GM12878 (cell line): ENCODE measurements at regions not wholly inside any gene's neighbourhood (a gene's known extent, or its start where the extent isn't known, plus 50 kb on each side); places are given as distances from the start of the nearest gene placed in this dataset.

Experiments used
- ATAC-seq: fragments of 200-7000 bp; cut with Tn5 transposase; 3 replicates; pipeline ENCODE4 v1.9.1; 2020; ENCODE audit warnings: mild to moderate bottlenecking, moderate library complexity
- BruUV-seq: library from RNA; stranded (reverse); fragments of 400-500 nt; replicated peaks from 2 replicates; lab custom pipeline; 2021; lab: Mats Ljungman, UMichigan
- CTCF ChIA-PET: fragments of 300-600 bp; sonication (Branson Sonifier 250); formaldehyde crosslinking; extraction: SDS; loops from one replicate; lab custom pipeline; 2021; ENCODE audit warnings: inconsistent platforms; lab: Yijun Ruan, JAX
- POLR2A ChIA-PET: fragments of 350-600 bp; formaldehyde crosslinking; extraction: SDS; loops from one replicate; lab custom pipeline; 2021; ENCODE audit warnings: inconsistent platforms; lab: Charles Lee
- RAD21 ChIA-PET: fragments of 300-600 bp; sonication (Branson Sonifier 250); formaldehyde crosslinking; loops from one replicate; lab custom pipeline; 2023; ENCODE audit warnings: antibody characterized with exemption; ENCODE audit not compliant: unreplicated experiment; lab: Charles Lee
- SMC1A ChIA-PET: fragments of 300-600 bp; sonication (Branson Sonifier 250); formaldehyde crosslinking; loops from one replicate; lab custom pipeline; 2023; ENCODE audit not compliant: unreplicated experiment, uncharacterized antibody; lab: Charles Lee
- DNase-seq: peaks from one replicate; pipeline ENCODE4 v3.0.0-alpha.2; 2011; ENCODE audit warnings: low read depth, low spot score
- FAIRE-seq: peaks from 3 replicates; lab custom pipeline; 2011; peaks lifted over from hg19 to GRCh38; lab: Jason Lieb, UNC
- H2AFZ ChIP-seq: 2 replicates; pipeline ENCODE4 v1.6.0; 2011; ENCODE audit warnings: low read depth, low read length, control low read depth; ENCODE audit not compliant: control insufficient read depth
- H3K27ac ChIP-seq: 2 replicates; pipeline ENCODE4 v1.5.1; 2011; ENCODE audit warnings: control low read depth; ENCODE audit not compliant: control insufficient read depth, insufficient read depth
- H3K27me3 ChIP-seq, 2 experiments: replicated peaks in 1 of 2; 2 replicates each; pipeline versions ENCODE4 v1.6.0 to v1.6.1; 2011; ENCODE audit warnings: low read length in 1 of 2; ENCODE audit not compliant: control insufficient read depth in 2 of 2, insufficient read depth in 2 of 2
- H3K36me3 ChIP-seq, 2 experiments: 2 replicates each; pipeline ENCODE4 v1.5.1; 2011; ENCODE audit warnings: low read length in 1 of 2; ENCODE audit not compliant: control insufficient read depth in 2 of 2, insufficient read depth in 2 of 2
- H3K4me1 ChIP-seq: 2 replicates; pipeline ENCODE4 v1.6.1; 2011; ENCODE audit warnings: mild to moderate bottlenecking, low read length, moderate library complexity, mixed read lengths; ENCODE audit not compliant: control insufficient read depth, insufficient read depth
- H3K4me2 ChIP-seq: 2 replicates; pipeline ENCODE4 v1.6.0; 2011; ENCODE audit warnings: control low read depth; ENCODE audit not compliant: control insufficient read depth, insufficient read depth
- H3K4me3 ChIP-seq: fragments of 200-600 bp; sonication (generic); 2 replicates; pipeline ENCODE4 v1.5.1; 2016
- H3K79me2 ChIP-seq: 2 replicates; pipeline ENCODE4 v1.6.0; 2011; ENCODE audit warnings: low read length; ENCODE audit not compliant: control insufficient read depth, insufficient read depth
- H3K9ac ChIP-seq: 2 replicates; pipeline ENCODE4 v1.8.0; 2011; ENCODE audit warnings: low read length, control low read depth, mixed read lengths; ENCODE audit not compliant: control insufficient read depth, insufficient read depth
- H3K9me3 ChIP-seq: replicated peaks from 3 replicates; pipeline ENCODE4 v1.5.1; 2011; ENCODE audit warnings: mild to moderate bottlenecking, low read length; ENCODE audit not compliant: control insufficient read depth, insufficient read depth
- H4K20me1 ChIP-seq: 2 replicates; pipeline ENCODE4 v1.6.0; 2011; ENCODE audit not compliant: control insufficient read depth, insufficient read depth
- CREB1 ChIP-seq: IDR thresholded peaks from 2 replicates; pipeline ENCODE4 v1.6.1; 2012; ENCODE audit warnings: low read depth, mild to moderate bottlenecking, inconsistent platforms
- E2F4 ChIP-seq: IDR thresholded peaks from 2 replicates; pipeline ENCODE4 v1.6.1; 2012; ENCODE audit warnings: low read depth, low read length, improper control_type of control experiment
- E2F8 ChIP-seq: fragments of 450-650 bp; IDR thresholded peaks from 2 replicates; pipeline ENCODE4 v1.6.1; 2018; ENCODE audit warnings: mild to moderate bottlenecking, low read depth, moderate library complexity; ENCODE audit not compliant: partially characterized antibody
- ELK1 ChIP-seq: IDR thresholded peaks from 2 replicates; pipeline ENCODE4 v1.6.1; 2012; ENCODE audit warnings: low read depth, low read length, improper control_type of control experiment
- GATAD2B ChIP-seq: fragments of 450-650 bp; conservative IDR thresholded peaks from 2 replicates; pipeline ENCODE4 v1.6.1; 2017; ENCODE audit warnings: low read depth, mild to moderate bottlenecking, moderate library complexity
- KLF5 ChIP-seq: fragments of 450-650 bp; IDR thresholded peaks from 2 replicates; pipeline ENCODE4 v1.6.1; 2014; ENCODE audit warnings: mild to moderate bottlenecking; ENCODE audit not compliant: partially characterized antibody
- NR2C1 ChIP-seq: fragments of 450-650 bp; IDR thresholded peaks from 2 replicates; pipeline ENCODE4 v1.6.1; 2017; ENCODE audit warnings: antibody characterized with exemption, mild to moderate bottlenecking, moderate library complexity
- PAX5 ChIP-seq: IDR thresholded peaks from 2 replicates; pipeline ENCODE4 v1.6.1; 2011; ENCODE audit warnings: low read depth, low read length, borderline replicate concordance
- RAD21 ChIP-seq: IDR thresholded peaks from 2 replicates; pipeline ENCODE4 v1.6.1; 2011; ENCODE audit warnings: mild to moderate bottlenecking, low read depth, low read length, moderate library complexity; ENCODE audit not compliant: insufficient read depth
- SPI1 ChIP-seq: IDR thresholded peaks from 2 replicates; pipeline ENCODE4 v1.6.1; 2011; ENCODE audit warnings: low read depth, mild to moderate bottlenecking, low read length, moderate library complexity, borderline replicate concordance; ENCODE audit not compliant: insufficient read depth
- SREBF2 ChIP-seq: IDR thresholded peaks from 2 replicates; pipeline ENCODE4 v1.6.1; 2012; ENCODE audit warnings: mild to moderate bottlenecking, low read length
- USF1 ChIP-seq: IDR thresholded peaks from 2 replicates; pipeline ENCODE4 v1.6.1; 2011; ENCODE audit warnings: borderline replicate concordance, low read depth, mild to moderate bottlenecking, moderate library complexity, mixed read lengths, low read length; ENCODE audit not compliant: insufficient read depth; ENCODE audit errors: extremely low read length
- ZNF687 ChIP-seq: fragments of 450-650 bp; IDR thresholded peaks from 2 replicates; pipeline ENCODE4 v1.6.1; 2017; ENCODE audit warnings: mild to moderate bottlenecking, moderate library complexity
- WGBS: methylation state at CpG from one replicate; pipeline ENCODE4 v1.1.6; 2016; ENCODE audit warnings: low lambda C conversion rate; ENCODE audit not compliant: insufficient replicate concordance, insufficient coverage; ENCODE audit errors: missing lambda C conversion rate; 5-methylcytosine and 5-hydroxymethylcytosine counted together
- in situ Hi-C: fragments of 300-500 bp; cut with MboI; formaldehyde crosslinking; loops from 9 replicates; pipeline ENCODE4 v1.14.3; 2018; ENCODE audit warnings: mixed read lengths
- intact Hi-C: fragments of 100-400 bp; cut with micrococcal nuclease; formaldehyde crosslinking; loops from one replicate; pipeline ENCODE4 v1.14.2; 2022; ENCODE audit not compliant: unreplicated experiment

- FAIRE-seq (no peak), DNase-seq (no peak), ATAC-seq (no peak)
- in situ Hi-C loops, result no loop called here
- Histone ChIP-seq H2AFZ (no peak overlapping the region), H3K79me2 (no peaks in the 10 kb centered on the region), H3K9ac (no peak overlapping the region), H4K20me1 (no peaks in the 10 kb centered on the region), H3K4me2 (no peak overlapping the region), H3K4me1 (peaks cover 25% of the 10 kb centered on the region), H3K9me3 (no peaks in the 10 kb centered on the region; the same call in 2 of the 3 replicates), H3K36me3 (no peaks in the 10 kb centered on the region), H3K4me3 (no peak overlapping the region), H3K27ac (no peak overlapping the region), H3K27me3 (no peaks in the 10 kb centered on the region)
- SMC1A ChIA-PET, result interaction anchor here (0.7 to 3.8 kb wide), 3 partner anchors 9 to 22 kb away, joined by 3 to 11 read pairs (median 3); no protein-coding TSS in a partner anchor
- RAD21 ChIA-PET, result no interaction called here
- CTCF ChIA-PET, result no interaction called here
- no TSS peak for BruUV-seq
- POLR2A ChIA-PET, result interaction anchor here (0.6 to 0.8 kb wide), 2 partner anchors 20 to 30 kb away, joined by 3 to 4 read pairs; no protein-coding TSS in a partner anchor
- intact Hi-C loops, result no loop called here
- 6% methylated on average over 1 of the region's 1 CpG for WGBS
- TF ChIP-seq ZNF687 (no peak), SPI1 (no peak), USF1 (no peak), SREBF2 (no peak), E2F4 (no peak), NR2C1 (no peak), CREB1 (no peak), GATAD2B (no peak), E2F8 (no peak), RAD21 (no peak), KLF5 (no peak), ELK1 (no peak), PAX5 (no peak)
Measured at GRCh38 chr15:38088971-38089370, 154.5 kb downstream of the TMCO5A start.
